GM06990 (cell line): ENCODE measurements at regions not wholly inside any gene's neighbourhood (a gene's known extent, or its start where the extent isn't known, plus 50 kb on each side); places are given as distances from the start of the nearest gene placed in this dataset.

Experiments
- DNase-seq: peaks from one replicate; pipeline ENCODE4 v3.0.0-alpha.2; 2011; ENCODE audit not compliant: insufficient read length; ENCODE audit errors: extremely low read depth
- H3K27me3 ChIP-seq: replicated peaks from 2 replicates; pipeline ENCODE4 v1.6.0; 2011; ENCODE audit warnings: low read length; ENCODE audit not compliant: control insufficient read depth, insufficient read depth
- H3K36me3 ChIP-seq: 2 replicates; pipeline ENCODE4 v1.5.1; 2011; ENCODE audit warnings: low read length; ENCODE audit not compliant: control insufficient read depth, insufficient read depth
- H3K4me3 ChIP-seq: replicated peaks from 2 replicates; pipeline ENCODE4 v1.5.1; 2011; ENCODE audit warnings: low read depth, mild to moderate bottlenecking, control low read depth, low read length
- CTCF ChIP-seq: IDR thresholded peaks from 2 replicates; pipeline ENCODE4 v1.5.1; 2011; ENCODE audit warnings: low read length, control low read depth, mild to moderate bottlenecking, inconsistent platforms; ENCODE audit not compliant: insufficient read depth, poor library complexity, severe bottlenecking

GRCh38 chr10:110358278-110358677 is 53.6 kb upstream of the SMNDC1 start:
- H3K4me3 ChIP-seq, result no peak overlapping the region

GRCh38 chr10:110358869-110359629 is 54.3 kb upstream of the SMNDC1 start:
- DNase-seq, result no peak
- TF ChIP-seq CTCF, result no peak
- H3K4me3 ChIP-seq, result no peak overlapping the region
- H3K27me3 ChIP-seq, result no peaks in the 10 kb centered on the region
- H3K36me3 ChIP-seq, result no peaks in the 10 kb centered on the region

More at GRCh38 chr10:110358278-110358677, 53.6 kb upstream of the SMNDC1 start:
- Histone ChIP-seq H3K27me3 (no peaks in the 10 kb centered on the region), H3K36me3 (no peaks in the 10 kb centered on the region)
- no peak for TF ChIP-seq CTCF
- no peak for DNase-seq

- Histone ChIP-seq H3K4me3 (no peak overlapping the region), H3K36me3 (no peaks in the 10 kb centered on the region), H3K27me3 (no peaks in the 10 kb centered on the region)
- TF ChIP-seq CTCF, result no peak
- DNase-seq, result no peak
Measured at GRCh38 chr10:110360857-110361474, 56.2 kb upstream of the SMNDC1 start.

GRCh38 chr10:110361800-110362456 is 57.2 kb upstream of the SMNDC1 start:
- TF ChIP-seq CTCF, result no peak
- Histone ChIP-seq H3K4me3 (no peak overlapping the region), H3K36me3 (no peaks in the 10 kb centered on the region), H3K27me3 (no peaks in the 10 kb centered on the region)
- DNase-seq, result no peak

GRCh38 chr10:110363572-110364411 is 59.1 kb upstream of the SMNDC1 start:
- no peak overlapping the region for H3K4me3 ChIP-seq
- TF ChIP-seq CTCF, result no peak
- H3K36me3 ChIP-seq, result no peaks in the 10 kb centered on the region
- no peak for DNase-seq
- no peaks in the 10 kb centered on the region for H3K27me3 ChIP-seq
